ENCODE measurements at regions not wholly inside any gene's neighbourhood (a gene's known extent, or its start where the extent isn't known, plus 50 kb on each side); places are given as distances from the start of the nearest gene placed in this dataset.

GRCh38 chr5:25619273-25619672, 974.5 kb upstream of the CDH10 start:
- TF ChIP-seq ZNF512 (CRISPR knock-in tag; IDR thresholded peaks at IDR 0.05; ENCODE audit: borderline replicate concordance), result no peak
- TF ChIP-seq ZNF671 (CRISPR knock-in tag; IDR thresholded peaks at IDR 0.05), result no peak
- TF ChIP-seq, protein P1, sequence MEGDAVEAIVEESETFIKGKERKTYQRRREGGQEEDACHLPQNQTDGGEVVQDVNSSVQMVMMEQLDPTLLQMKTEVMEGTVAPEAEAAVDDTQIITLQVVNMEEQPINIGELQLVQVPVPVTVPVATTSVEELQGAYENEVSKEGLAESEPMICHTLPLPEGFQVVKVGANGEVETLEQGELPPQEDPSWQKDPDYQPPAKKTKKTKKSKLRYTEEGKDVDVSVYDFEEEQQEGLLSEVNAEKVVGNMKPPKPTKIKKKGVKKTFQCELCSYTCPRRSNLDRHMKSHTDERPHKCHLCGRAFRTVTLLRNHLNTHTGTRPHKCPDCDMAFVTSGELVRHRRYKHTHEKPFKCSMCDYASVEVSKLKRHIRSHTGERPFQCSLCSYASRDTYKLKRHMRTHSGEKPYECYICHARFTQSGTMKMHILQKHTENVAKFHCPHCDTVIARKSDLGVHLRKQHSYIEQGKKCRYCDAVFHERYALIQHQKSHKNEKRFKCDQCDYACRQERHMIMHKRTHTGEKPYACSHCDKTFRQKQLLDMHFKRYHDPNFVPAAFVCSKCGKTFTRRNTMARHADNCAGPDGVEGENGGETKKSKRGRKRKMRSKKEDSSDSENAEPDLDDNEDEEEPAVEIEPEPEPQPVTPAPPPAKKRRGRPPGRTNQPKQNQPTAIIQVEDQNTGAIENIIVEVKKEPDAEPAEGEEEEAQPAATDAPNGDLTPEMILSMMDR (IDR thresholded peaks at IDR 0.05), result no peak
- TF ChIP-seq CREM (CRISPR knock-in tag; IDR thresholded peaks at IDR 0.05), result no peak
- TF ChIP-seq RELA (CRISPR knock-in tag; IDR thresholded peaks at IDR 0.05; ENCODE audit: borderline replicate concordance), result no peak
- TF ChIP-seq JUN (CRISPR knock-in tag; IDR thresholded peaks at IDR 0.05), result no peak
- no peak for TF ChIP-seq ZNF423 (CRISPR knock-in tag; IDR thresholded peaks at IDR 0.05)
- no peak for TF ChIP-seq JAZF1 (CRISPR knock-in tag; IDR thresholded peaks at IDR 0.05)
- no peak for TF ChIP-seq NR3C1 (CRISPR knock-in tag; conservative IDR thresholded peaks at IDR 0.05; ENCODE audit: low read depth)

Measured in WTC11 (cell line).